ENCODE measurements at regions not wholly inside any gene's neighbourhood (a gene's known extent, or its start where the extent isn't known, plus 50 kb on each side); places are given as distances from the start of the nearest gene placed in this dataset.
"Not testable (repeated sequence)": the region's sequence is repeated elsewhere in the genome, so short reads cannot be mapped to it uniquely, and the experiment has no call there.

GRCh38 chr5:89187883-89188465 is 305.0 kb upstream of the MEF2C start:
- DNase-seq: no peak

DNA sequence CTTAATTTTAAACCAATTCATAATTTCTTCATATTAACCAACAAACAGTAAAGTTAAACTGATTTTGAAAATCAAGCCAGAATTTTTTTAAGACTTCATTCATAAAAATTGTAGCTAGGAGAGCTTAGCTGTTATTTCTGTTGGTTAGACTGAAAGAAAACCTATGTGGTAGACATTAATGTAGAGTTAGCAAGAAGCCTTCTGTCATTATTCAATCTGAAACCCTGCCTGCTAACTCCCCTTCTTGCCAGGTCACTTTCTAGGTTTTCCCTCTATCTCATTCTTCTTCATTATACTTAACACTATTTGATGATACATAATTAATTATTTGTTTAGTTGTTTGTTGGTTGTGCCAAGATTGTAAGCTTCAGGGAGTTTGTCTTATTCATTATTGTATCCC is 304.3 kb upstream of the MEF2C start:
- no peak for DNase-seq

GRCh38 chr5:89181546-89181945 is 298.6 kb upstream of the MEF2C start:
- no peak for DNase-seq

DNA sequence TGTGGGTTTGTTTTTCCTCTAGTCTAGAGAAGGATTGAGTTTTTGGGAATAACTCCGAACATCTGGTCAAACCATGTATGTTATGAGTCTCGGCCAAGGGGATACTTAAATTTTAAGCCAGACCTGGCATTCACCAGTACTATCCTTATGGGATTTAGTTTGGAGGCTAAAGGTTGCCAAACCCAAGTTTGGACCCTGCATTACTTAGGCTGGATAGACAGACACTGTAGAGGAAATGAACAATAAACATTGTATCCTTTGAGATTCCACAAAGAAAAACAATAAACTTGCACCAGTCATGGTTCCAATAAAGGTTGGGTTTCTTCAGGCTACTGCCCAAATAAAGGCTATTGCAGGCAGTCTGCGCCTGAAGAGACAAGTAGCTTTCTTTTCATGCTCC is 296.7 kb upstream of the MEF2C start:
- DNase-seq: peak; percentile 17

GRCh38 chr5:89178541-89178940 is 295.6 kb upstream of the MEF2C start:
- DNase-seq: no peak

DNA sequence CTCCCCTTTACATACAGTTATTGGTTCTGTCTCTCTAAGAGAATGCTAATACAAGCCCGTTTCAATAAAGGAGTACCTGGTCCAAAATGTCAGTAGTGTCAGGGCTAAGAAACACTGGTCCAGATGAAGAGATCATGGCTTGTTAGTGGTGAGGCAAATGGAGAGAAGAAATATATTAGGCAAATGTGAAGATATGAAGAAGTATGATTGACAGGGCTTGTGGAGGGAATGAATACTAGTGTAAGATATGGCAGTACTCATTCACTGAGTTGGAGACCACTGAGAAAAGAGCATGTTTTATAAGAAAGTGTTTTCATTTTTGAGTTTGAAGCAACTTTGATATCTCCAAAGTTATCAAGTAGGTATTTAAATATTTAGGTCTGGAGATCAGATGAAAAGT is 290.5 kb upstream of the MEF2C start:
- no peak for DNase-seq

GRCh38 chr5:89168766-89169165 is 285.8 kb upstream of the MEF2C start:
- no peak for DNase-seq

- not testable (repeated sequence) for DNase-seq
Measured at GRCh38 chr5:89164703-89165102, 281.7 kb upstream of the MEF2C start.

- no peak for DNase-seq
Measured at GRCh38 chr5:89156226-89156625, 273.2 kb upstream of the MEF2C start.

GRCh38 chr5:89147031-89147430 is 264.0 kb upstream of the MEF2C start:
- DNase-seq: no peak

DNA sequence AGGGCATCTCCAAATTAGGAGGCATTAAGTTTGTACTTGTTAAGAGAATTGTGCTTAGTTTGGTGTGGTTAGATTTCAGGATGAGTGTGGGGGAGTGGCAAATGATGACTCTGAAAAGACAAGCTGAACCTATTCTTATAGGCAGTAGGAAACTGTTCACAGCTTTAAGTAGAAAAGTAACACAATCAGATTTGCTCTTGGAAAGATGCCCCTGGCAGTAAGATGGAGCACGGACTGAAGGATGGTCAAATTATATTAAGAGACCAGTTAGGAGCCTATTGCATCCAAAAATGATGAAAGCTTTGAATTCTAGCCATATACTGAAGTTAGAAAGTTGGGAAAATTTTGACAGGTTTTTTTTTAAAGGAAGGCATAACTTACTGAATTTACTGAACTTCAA is 254.2 kb upstream of the MEF2C start:
- no peak for DNase-seq

DNA sequence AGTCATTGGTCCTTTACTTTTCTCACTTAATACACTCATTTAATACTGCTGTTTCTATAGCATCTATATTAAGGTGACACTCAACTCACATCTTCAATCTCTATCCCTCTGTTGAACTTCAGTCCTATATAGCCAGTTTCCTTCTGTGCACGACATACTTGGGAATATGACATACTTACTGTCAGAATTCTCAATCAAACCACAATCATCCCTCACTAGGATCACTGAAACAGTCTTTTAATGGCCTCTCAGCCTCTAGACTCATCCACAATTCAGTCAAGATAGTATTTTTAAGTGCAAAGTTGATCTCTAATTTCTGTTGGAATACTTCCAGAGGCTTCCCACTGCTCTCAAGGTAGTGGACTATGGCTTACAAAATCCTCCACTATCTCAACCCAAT is 251.0 kb upstream of the MEF2C start:
- no peak for DNase-seq

DNA sequence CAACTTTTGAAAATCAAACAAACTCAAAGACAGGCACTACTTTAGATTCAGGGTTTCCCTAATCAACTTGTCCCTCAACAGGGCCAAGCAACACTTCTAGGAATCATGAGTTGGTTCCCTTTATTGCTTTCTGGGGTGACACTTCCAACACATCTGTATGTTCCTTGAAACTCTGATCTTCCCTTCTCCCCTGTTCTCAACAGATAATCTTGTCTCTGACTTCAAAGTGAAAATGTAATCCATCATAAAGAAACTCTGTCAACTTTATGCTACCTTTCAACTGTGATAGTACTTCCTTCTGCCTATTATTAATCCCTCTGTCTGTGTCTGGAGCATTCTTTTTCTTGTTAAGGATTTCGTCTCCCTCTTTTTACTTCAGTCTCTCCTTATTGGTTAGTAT is 250.1 kb upstream of the MEF2C start:
- no peak for DNase-seq

DNA sequence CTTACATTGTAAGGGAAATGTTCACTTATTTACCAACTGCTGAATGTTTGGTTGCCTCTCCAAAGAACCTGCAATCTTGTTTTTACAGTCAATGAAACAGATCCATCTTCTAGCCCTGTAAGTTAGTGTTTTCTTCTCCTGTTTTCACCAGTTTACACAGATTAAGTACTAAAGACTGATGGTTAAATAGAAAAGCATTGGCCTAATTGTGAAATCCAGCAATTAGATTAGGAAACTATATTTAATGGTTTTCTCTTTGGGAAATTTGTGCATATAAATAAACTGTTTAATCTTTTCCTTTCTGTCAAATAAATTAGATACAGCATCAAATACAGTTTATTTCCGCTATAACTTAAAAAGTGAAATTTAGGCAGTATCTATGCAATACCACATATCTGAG is 247.9 kb upstream of the MEF2C start:
- no peak for DNase-seq

DNA sequence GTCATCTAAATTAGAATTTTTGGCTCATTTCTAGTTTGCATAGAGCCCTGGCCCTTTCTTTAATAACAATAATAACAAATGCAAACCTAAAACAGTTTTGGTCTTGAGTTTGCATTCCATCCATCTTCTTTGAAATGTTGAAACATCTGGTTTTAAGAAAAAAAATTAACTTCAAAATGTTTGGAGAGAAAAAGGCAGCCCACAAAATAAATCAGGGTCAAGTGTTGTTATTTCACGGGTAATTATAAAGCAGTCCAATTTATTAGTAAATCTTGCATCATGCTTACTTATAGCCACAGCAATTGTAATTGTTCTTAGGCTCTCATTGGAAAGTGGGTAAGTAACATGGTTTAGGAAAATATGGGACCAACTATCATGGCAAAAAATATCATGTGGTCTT is 247.0 kb upstream of the MEF2C start:
- DNase-seq: no peak

DNA sequence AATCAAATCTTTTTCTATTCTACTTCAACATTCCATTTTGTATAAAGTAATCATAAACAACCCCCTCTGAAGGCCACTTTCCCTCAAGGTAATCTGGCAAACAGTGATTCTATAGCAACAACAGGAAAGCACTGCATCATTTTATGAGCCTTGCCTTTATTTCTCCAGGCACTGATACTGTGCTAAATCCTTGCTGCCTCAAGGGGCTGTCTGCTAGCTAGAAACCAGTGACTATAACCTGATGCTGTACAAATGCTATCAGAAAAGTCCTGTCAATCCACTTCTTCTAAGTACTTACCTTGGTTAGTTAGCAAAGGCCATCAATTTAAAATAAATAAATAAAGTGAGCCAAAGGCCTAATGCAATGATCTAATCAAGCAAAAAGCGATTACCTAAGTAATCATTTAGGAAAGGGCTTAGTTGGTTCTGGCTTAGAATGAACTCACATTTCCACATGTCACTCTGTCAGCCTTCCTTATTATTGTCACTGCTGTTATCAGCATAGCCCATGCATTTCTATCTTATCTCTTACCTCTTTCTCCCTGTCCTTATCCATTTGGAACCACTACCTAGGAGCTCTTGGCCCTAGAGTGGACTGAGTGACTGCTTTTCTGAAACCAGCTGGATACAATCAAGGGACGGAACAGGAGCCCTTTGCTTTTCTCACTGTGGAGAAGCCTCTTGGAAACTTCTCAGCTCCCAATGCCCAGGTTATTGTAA is 246.1 kb upstream of the MEF2C start:
- DNase-seq: no peak

- no peak for DNase-seq
Measured at GRCh38 chr5:89128092-89128491, 245.1 kb upstream of the MEF2C start.

DNA sequence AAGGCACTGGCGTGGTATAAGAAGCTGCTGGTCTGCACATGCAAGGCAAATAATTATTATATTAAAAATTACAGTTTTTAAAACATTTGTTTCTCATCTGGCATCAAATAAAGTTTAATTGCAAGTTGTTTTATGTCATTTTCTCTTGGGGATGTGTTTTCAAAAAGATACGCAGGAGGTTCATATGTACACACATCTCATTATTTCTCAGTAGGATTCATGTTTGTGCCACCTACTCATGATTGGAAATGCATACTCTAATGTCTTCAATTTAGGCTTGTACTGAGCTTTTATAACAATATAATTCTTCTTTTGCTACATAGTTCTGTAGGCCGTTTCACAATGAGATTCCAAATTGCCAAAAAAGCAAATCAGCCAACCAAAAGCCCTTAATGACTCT is 244.2 kb upstream of the MEF2C start:
- DNase-seq: no peak

GRCh38 chr5:89125372-89125771 is 242.4 kb upstream of the MEF2C start:
- DNase-seq: no peak

- no peak for DNase-seq
Measured at GRCh38 chr5:89123581-89123980, 240.6 kb upstream of the MEF2C start.

DNA sequence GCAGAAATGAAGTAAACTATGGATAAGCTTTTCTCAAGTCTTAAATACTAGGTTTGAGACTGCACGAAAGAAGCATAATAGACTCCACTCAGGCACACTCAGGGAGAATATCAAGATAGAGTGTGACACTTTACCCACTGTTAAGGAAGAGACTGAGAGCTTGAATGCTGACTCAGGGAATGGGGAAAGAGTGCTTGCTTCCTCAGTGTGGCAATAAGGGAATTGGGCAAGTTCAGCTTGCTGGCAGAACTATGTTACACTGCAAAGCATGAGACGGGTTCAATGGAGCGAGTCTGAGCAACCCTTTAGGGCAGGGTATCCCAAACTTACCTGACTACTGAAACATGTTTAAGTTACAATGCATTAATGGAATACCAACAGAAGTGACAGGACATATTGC is 237.7 kb upstream of the MEF2C start:
- DNase-seq: no peak

- DNase-seq: no peak
Measured at GRCh38 chr5:89117124-89117644, 234.2 kb upstream of the MEF2C start.

DNA sequence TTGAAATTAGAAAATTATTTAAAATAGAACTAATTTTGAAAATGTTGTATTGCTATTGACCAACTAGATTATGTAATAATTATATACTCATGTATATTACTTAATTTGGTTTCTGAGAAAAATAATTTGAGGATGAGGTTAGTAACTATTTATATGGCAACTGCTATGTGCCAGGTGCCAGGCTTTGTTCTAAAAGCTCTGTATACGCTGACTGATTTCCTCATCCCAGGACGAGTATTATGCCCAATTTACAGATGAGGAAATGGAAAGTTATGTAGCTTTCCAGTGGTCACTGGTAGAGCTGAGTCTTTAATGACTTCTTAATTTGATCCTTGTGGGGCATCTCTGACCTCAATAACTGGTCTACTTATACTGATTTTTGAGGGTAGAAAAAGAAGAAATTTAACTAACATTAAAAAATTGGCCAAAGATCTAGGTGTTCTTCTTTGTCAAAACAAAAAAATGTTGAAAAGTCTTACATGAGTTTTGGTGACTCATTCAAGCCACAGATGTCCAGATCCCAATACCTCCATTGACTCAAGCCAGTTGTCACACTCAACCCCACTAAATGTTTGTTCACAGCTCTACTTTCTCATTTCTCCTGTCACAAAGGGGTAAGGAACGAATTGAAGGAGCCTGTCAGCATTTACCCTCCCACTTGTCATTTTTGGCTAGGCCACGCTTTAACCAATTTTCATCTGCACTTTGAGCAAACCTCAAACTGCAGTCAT is 228.1 kb upstream of the MEF2C start:
- DNase-seq: no peak

GRCh38 chr5:89106480-89106879 is 223.5 kb upstream of the MEF2C start:
- DNase-seq: no peak

Data from eye (tissue), 1 donor.